OCI-LY3 (cell line): ENCODE measurements at regions not wholly inside any gene's neighbourhood (a gene's known extent, or its start where the extent isn't known, plus 50 kb on each side); places are given as distances from the start of the nearest gene placed in this dataset.

Source experiments
- EZH2phosphoT487 ChIP-seq: fragments of 200-600 bp; shearing (Covaris generic); IDR thresholded peaks from 2 replicates; pipeline ENCODE4 v1.6.1; 2018; ENCODE audit warnings: antibody characterized with exemption, mixed run types, low read depth
- TF ChIP-seq, protein P1 (sequence below): fragments of 200-600, 300-600 bp; sonication (generic); IDR thresholded peaks from 2 replicates; pipeline ENCODE4 v1.5.1; 2014; ENCODE audit warnings: antibody characterized with exemption, low read length, low read depth

DNA sequence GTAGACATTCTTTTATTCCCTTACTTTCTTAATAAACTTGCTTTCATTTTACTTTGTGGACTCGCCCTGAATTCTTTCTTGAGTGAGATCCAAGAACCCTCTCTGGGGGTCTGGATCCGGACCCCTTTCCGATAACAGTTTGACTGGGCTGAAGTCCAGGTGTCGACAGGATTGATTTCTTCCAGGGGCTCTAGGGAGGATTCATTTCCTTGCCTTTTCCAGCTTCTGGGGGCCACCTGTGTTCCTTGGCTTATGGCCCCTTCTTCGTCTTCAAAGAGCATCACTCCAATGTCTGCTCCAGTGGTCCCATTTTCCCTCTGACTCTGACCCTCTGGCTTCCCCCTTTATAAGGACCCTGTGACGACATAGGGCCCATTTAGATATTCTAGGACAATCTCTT is 67.5 kb downstream of the COPS8 start:
- TF ChIP-seq, protein P1, sequence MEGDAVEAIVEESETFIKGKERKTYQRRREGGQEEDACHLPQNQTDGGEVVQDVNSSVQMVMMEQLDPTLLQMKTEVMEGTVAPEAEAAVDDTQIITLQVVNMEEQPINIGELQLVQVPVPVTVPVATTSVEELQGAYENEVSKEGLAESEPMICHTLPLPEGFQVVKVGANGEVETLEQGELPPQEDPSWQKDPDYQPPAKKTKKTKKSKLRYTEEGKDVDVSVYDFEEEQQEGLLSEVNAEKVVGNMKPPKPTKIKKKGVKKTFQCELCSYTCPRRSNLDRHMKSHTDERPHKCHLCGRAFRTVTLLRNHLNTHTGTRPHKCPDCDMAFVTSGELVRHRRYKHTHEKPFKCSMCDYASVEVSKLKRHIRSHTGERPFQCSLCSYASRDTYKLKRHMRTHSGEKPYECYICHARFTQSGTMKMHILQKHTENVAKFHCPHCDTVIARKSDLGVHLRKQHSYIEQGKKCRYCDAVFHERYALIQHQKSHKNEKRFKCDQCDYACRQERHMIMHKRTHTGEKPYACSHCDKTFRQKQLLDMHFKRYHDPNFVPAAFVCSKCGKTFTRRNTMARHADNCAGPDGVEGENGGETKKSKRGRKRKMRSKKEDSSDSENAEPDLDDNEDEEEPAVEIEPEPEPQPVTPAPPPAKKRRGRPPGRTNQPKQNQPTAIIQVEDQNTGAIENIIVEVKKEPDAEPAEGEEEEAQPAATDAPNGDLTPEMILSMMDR = no peak
- TF ChIP-seq EZH2phosphoT487 = no peak
